H1 (cell line): ENCODE measurements at regions not wholly inside any gene's neighbourhood (a gene's known extent, or its start where the extent isn't known, plus 50 kb on each side); places are given as distances from the start of the nearest gene placed in this dataset.

Experiments
- CTCF ChIA-PET: fragments of 300-600 bp; sonication (Branson Sonifier 250); formaldehyde crosslinking; loops from one replicate; lab custom pipeline; 2021; ENCODE audit not compliant: partially characterized antibody; lab: Charles Lee
- POLR2A ChIA-PET: fragments of 300-600 bp; sonication (Branson Sonifier 250); formaldehyde crosslinking; loops from one replicate; lab custom pipeline; 2021; ENCODE audit warnings: inconsistent platforms; ENCODE audit not compliant: partially characterized antibody; lab: Charles Lee
- DNase-seq, 2 experiments: peaks; one replicate each; pipeline versions ENCODE4 v3.0.0 to v3.0.0-alpha.2; 2010 to 2022; ENCODE audit warnings: low spot score in 2 of 2, low read depth in 1 of 2, mixed read lengths in 1 of 2
- FAIRE-seq: peaks from 2 replicates; lab custom pipeline; 2011; peaks lifted over from hg19 to GRCh38; lab: Jason Lieb, UNC
- H2AFZ ChIP-seq: 2 replicates; pipeline ENCODE4 v1.8.1; 2012; ENCODE audit warnings: low read length, inconsistent platforms
- H2AK5ac ChIP-seq: 2 replicates; pipeline ENCODE4 v1.6.1; 2013; ENCODE audit warnings: low read depth, low read length
- H2BK120ac ChIP-seq: replicated peaks from 2 replicates; pipeline ENCODE3; 2013; ENCODE audit warnings: low read depth, low read length, inconsistent platforms
- H2BK12ac ChIP-seq: 2 replicates; pipeline ENCODE4 v1.6.1; 2013; ENCODE audit warnings: low read depth, low read length
- H2BK15ac ChIP-seq: 2 replicates; pipeline ENCODE4 v1.6.1; 2013; ENCODE audit warnings: low read length
- H2BK20ac ChIP-seq: 2 replicates; pipeline ENCODE4 v1.6.1; 2013; ENCODE audit warnings: low read length
- H2BK5ac ChIP-seq: 2 replicates; pipeline ENCODE4 v1.6.1; 2013; ENCODE audit warnings: low read depth, low read length
- H3K14ac ChIP-seq: 2 replicates; pipeline ENCODE4 v1.6.1; 2013; ENCODE audit warnings: inconsistent platforms; ENCODE audit not compliant: insufficient read length
- H3K18ac ChIP-seq: 2 replicates; pipeline ENCODE4 v1.6.1; 2013; ENCODE audit warnings: low read length; ENCODE audit errors: extremely low read depth
- H3K23ac ChIP-seq: 2 replicates; pipeline ENCODE4 v1.6.1; 2013; ENCODE audit warnings: inconsistent platforms; ENCODE audit not compliant: insufficient read length
- H3K23me2 ChIP-seq: 2 replicates; pipeline ENCODE4 v1.6.1; 2013; ENCODE audit warnings: low read depth, low read length
- H3K27ac ChIP-seq: 2 replicates; pipeline ENCODE4 v1.6.1; 2011; ENCODE audit warnings: low read depth, low read length, inconsistent platforms
- H3K27me3 ChIP-seq, 4 experiments: replicated peaks in 1 of 4; 1 replicate in 1 of 4; 2 replicates in 3 of 4; pipeline versions ENCODE4 v1.6.1 to v1.8.1; 2011 to 2013; ENCODE audit warnings: low read length in 3 of 4, mild to moderate bottlenecking in 3 of 4, inconsistent platforms in 2 of 4, mixed read lengths in 2 of 4, moderate library complexity in 1 of 4; ENCODE audit not compliant: control insufficient read depth in 3 of 4, insufficient read depth in 3 of 4; ENCODE audit errors: extremely low read depth in 1 of 4
- H3K36me3 ChIP-seq, 4 experiments: 2 replicates each; pipeline versions ENCODE4 v1.6.1 to v1.8.1; 2011 to 2013; ENCODE audit warnings: mild to moderate bottlenecking in 4 of 4, low read length in 3 of 4, moderate library complexity in 2 of 4, control low read depth in 1 of 4, inconsistent platforms in 1 of 4; ENCODE audit not compliant: insufficient read depth in 4 of 4, control insufficient read depth in 2 of 4
- H3K4ac ChIP-seq: replicated peaks from 2 replicates; pipeline ENCODE3; 2013; ENCODE audit warnings: low read length, low read depth, mixed read lengths, inconsistent platforms; ENCODE audit not compliant: insufficient read length
- H3K4me1 ChIP-seq, 4 experiments: replicated peaks in 1 of 4; 1 replicate in 1 of 4; 2 replicates in 3 of 4; pipeline versions ENCODE4 v1.6.1 to v1.8.1; 2011 to 2013; ENCODE audit warnings: low read length in 3 of 4, inconsistent platforms in 2 of 4, mixed read lengths in 1 of 4; ENCODE audit not compliant: insufficient read depth in 4 of 4, control insufficient read depth in 3 of 4
- H3K4me2 ChIP-seq, 2 experiments: 2 replicates each; pipeline versions ENCODE4 v1.6.1 to v1.8.1; 2011 to 2013; ENCODE audit warnings: low read depth in 2 of 2, low read length in 2 of 2, control low read depth in 1 of 2, inconsistent platforms in 1 of 2, mild to moderate bottlenecking in 1 of 2; ENCODE audit not compliant: insufficient read depth in 1 of 2
- H3K4me3 ChIP-seq, 4 experiments: fragments of 200-600, 300-600 bp in 1 of 4; sonication (generic), shearing (Covaris generic), sonication (Bioruptor Twin) in 1 of 4; 2 replicates each; pipeline versions ENCODE4 v1.5.1 to v1.8.1; 2011 to 2016; ENCODE audit warnings: low read length in 4 of 4, low read depth in 3 of 4, control low read depth in 2 of 4, inconsistent platforms in 2 of 4, mild to moderate bottlenecking in 2 of 4, mixed read lengths in 1 of 4, moderate library complexity in 1 of 4; ENCODE audit not compliant: insufficient read depth in 2 of 4; ENCODE audit errors: extremely low read depth in 1 of 4
- H3K56ac ChIP-seq: replicated peaks from 2 replicates; pipeline ENCODE3; 2013; ENCODE audit warnings: low read depth, mild to moderate bottlenecking, mixed read lengths, low read length, inconsistent platforms; ENCODE audit not compliant: insufficient read length
- H3K79me1 ChIP-seq: 2 replicates; pipeline ENCODE4 v1.6.1; 2013; ENCODE audit warnings: low read depth, low read length, control low read depth
- H3K79me2 ChIP-seq, 2 experiments: 2 replicates each; pipeline versions ENCODE4 v1.6.1 to v1.8.1; 2012 to 2013; ENCODE audit warnings: low read length in 2 of 2, mild to moderate bottlenecking in 2 of 2, inconsistent platforms in 1 of 2; ENCODE audit not compliant: insufficient read depth in 2 of 2, control insufficient read depth in 1 of 2
- H3K9ac ChIP-seq, 4 experiments: replicated peaks in 1 of 4; 1 replicate in 1 of 4; 2 replicates in 3 of 4; pipeline versions ENCODE4 v1.6.1 to v1.8.1; 2011 to 2013; ENCODE audit warnings: low read depth in 3 of 4, low read length in 3 of 4, control low read depth in 2 of 4, mild to moderate bottlenecking in 2 of 4, moderate library complexity in 2 of 4, inconsistent platforms in 1 of 4; ENCODE audit errors: extremely low read depth in 1 of 4
- H3K9me3 ChIP-seq, 2 experiments: 2 replicates each; pipeline versions ENCODE4 v1.6.1 to v1.8.1; 2012 to 2013; ENCODE audit warnings: mild to moderate bottlenecking in 2 of 2, moderate library complexity in 2 of 2, control low read depth in 1 of 2, inconsistent platforms in 1 of 2, low read depth in 1 of 2, low read length in 1 of 2, mixed read lengths in 1 of 2; ENCODE audit not compliant: insufficient read depth in 2 of 2
- H4K20me1 ChIP-seq, 2 experiments: replicated peaks in 1 of 2; 2 replicates each; pipeline versions ENCODE3 to v1.8.1; 2011 to 2013; ENCODE audit warnings: inconsistent platforms in 2 of 2, low read length in 2 of 2, mild to moderate bottlenecking in 1 of 2; ENCODE audit not compliant: insufficient read depth in 2 of 2, control insufficient read depth in 1 of 2
- H4K5ac ChIP-seq: 2 replicates; pipeline ENCODE4 v1.6.1; 2013; ENCODE audit warnings: low read length, low read depth, mixed read lengths, inconsistent platforms; ENCODE audit not compliant: insufficient read length
- H4K8ac ChIP-seq: 2 replicates; pipeline ENCODE4 v1.8.0; 2013; ENCODE audit warnings: mild to moderate bottlenecking, moderate library complexity, low read length, inconsistent platforms; ENCODE audit not compliant: insufficient read depth; ENCODE audit errors: extremely low read depth
- H4K91ac ChIP-seq: replicated peaks from 2 replicates; pipeline ENCODE3; 2013; ENCODE audit warnings: low read length, mixed read lengths, inconsistent platforms; ENCODE audit not compliant: insufficient read length
- HDAC6 ChIP-seq: IDR thresholded peaks from one replicate; pipeline ENCODE4 v1.7.1; 2012; ENCODE audit warnings: low read depth, mild to moderate bottlenecking, inconsistent platforms, low read length, moderate library complexity
- JUND ChIP-seq: IDR thresholded peaks from 2 replicates; pipeline ENCODE4 v1.6.1; 2011; ENCODE audit warnings: mild to moderate bottlenecking, improper control_type of control experiment, low read length
- SIN3A ChIP-seq, 2 experiments: IDR thresholded peaks in 1 of 2; conservative IDR thresholded peaks in 1 of 2; 2 replicates each; pipeline ENCODE4 v1.6.1; 2011 to 2012; ENCODE audit warnings: low read length in 2 of 2, improper control_type of control experiment in 1 of 2, low read depth in 1 of 2, mild to moderate bottlenecking in 1 of 2
- SIX5 ChIP-seq: IDR thresholded peaks from 2 replicates; pipeline ENCODE4 v1.6.1; 2011; ENCODE audit warnings: mild to moderate bottlenecking, low read depth, low read length
- SRF ChIP-seq: IDR thresholded peaks from 2 replicates; pipeline ENCODE4 v1.6.1; 2011; ENCODE audit warnings: mild to moderate bottlenecking, low read depth, low read length, moderate library complexity
- TAF1 ChIP-seq: IDR thresholded peaks from 2 replicates; pipeline ENCODE4 v1.6.1; 2011; ENCODE audit warnings: mild to moderate bottlenecking, low read depth, low read length
- TCF12 ChIP-seq: IDR thresholded peaks from 2 replicates; pipeline ENCODE4 v1.6.1; 2011; ENCODE audit warnings: low read depth, mild to moderate bottlenecking, low read length
- WGBS, 2 experiments: shearing (Covaris generic) in 1 of 2; methylation state at CpG; one replicate each; pipeline versions ENCODE4 v1.1.6 to v1.1.7; 2013 to 2015; ENCODE audit warnings: low lambda C conversion rate in 2 of 2, mixed read lengths in 2 of 2, inconsistent platforms in 1 of 2, low coverage in 1 of 2, missing lambda C conversion rate in 1 of 2; ENCODE audit not compliant: insufficient replicate concordance in 2 of 2, insufficient coverage in 1 of 2, insufficient read length in 1 of 2; ENCODE audit errors: extremely low coverage in 1 of 2, missing lambda C conversion rate in 1 of 2; 5-methylcytosine and 5-hydroxymethylcytosine counted together

GRCh38 chr14:55955175-55955574, 163.0 kb upstream of the PELI2 start:
- Histone ChIP-seq H3K14ac (no peak overlapping the region), H3K23ac (no peak overlapping the region), H3K79me2 (no peaks in the 10 kb centered on the region), H3K23me2 (no peaks in the 10 kb centered on the region; the same call in 1 of the 2 replicates), H4K20me1 (no peaks in the 10 kb centered on the region), H2BK5ac (no peak overlapping the region), H3K56ac (no peak overlapping the region), H2BK12ac (peak overlapping the region; percentile 72; the same call in 1 of the 2 replicates), H2AK5ac (0 out of 2 replicates have a peak overlapping the region, but pooled peaks have one; percentile 68), H3K27ac (no peak overlapping the region), H3K36me3 (no peaks in the 10 kb centered on the region), H3K4me3 (no peak overlapping the region), H4K5ac (no peak overlapping the region), H2BK15ac (no peak overlapping the region), H3K27me3 (no peaks in the 10 kb centered on the region), H3K9me3 (no peaks in the 10 kb centered on the region)
- FAIRE-seq = no peak
- 79% methylated on average over 3 of the region's 3 CpGs; no CpG with 5 or more reads in 1 of the 2 experiments for WGBS, 2 experiments
- CTCF ChIA-PET = interaction anchor here (1.2 to 2.0 kb wide), 2 partner anchors 11 to 12 kb away, joined by 3 to 5 read pairs; no protein-coding TSS in a partner anchor
- TF ChIP-seq SRF (no peak), TCF12 (no peak), HDAC6 (no peak), TAF1 (no peak), SIN3A (conservative IDR thresholded peaks at IDR 0.05 in 1 of 2, IDR thresholded peaks at IDR 0.05 in 1 of 2; ENCODE audit: low read depth in 1 of 2, low read length in 2 of 2) (no peak), SIX5 (no peak), JUND (no peak)
- TF ChIP-seq, all 59 proteins: peak for 0
- Histone ChIP-seq H3K4ac (no peak overlapping the region), H4K8ac (no peak overlapping the region), H2BK120ac (no peak overlapping the region), H3K4me2 (no peak overlapping the region), H2AFZ (no peak overlapping the region), H3K18ac (no peak overlapping the region), H3K9ac (no peak overlapping the region), H2BK20ac (peak overlapping the region; percentile 63; the same call in 1 of the 2 replicates), H3K4me1 (peaks cover 2 to 18% (median 9%) of the 10 kb centered on the region in 4 experiments; a peak in 4 of 7 replicates), H4K91ac (no peak overlapping the region), H3K79me1 (no peaks in the 10 kb centered on the region)
- no peak for DNase-seq
- POLR2A ChIA-PET = no interaction called here
